Ishikawa (cell line): ENCODE measurements at regions not wholly inside any gene's neighbourhood (a gene's known extent, or its start where the extent isn't known, plus 50 kb on each side); places are given as distances from the start of the nearest gene placed in this dataset.

Experiments
- CEBPB ChIP-seq: IDR thresholded peaks from 2 replicates; pipeline ENCODE4 v1.6.1; 2012
- CREB1 ChIP-seq: IDR thresholded peaks from 2 replicates; pipeline ENCODE4 v1.6.1; 2012; ENCODE audit warnings: low read depth
- EGR1 ChIP-seq: IDR thresholded peaks from 2 replicates; pipeline ENCODE4 v1.6.1; 2012
- EP300 ChIP-seq: IDR thresholded peaks from 2 replicates; pipeline ENCODE4 v1.6.1; 2012; ENCODE audit warnings: borderline replicate concordance
- FOXM1 ChIP-seq: IDR thresholded peaks from 2 replicates; pipeline ENCODE4 v1.6.1; 2012; ENCODE audit warnings: low read depth, borderline replicate concordance
- MAX ChIP-seq: IDR thresholded peaks from 2 replicates; pipeline ENCODE4 v1.6.1; 2012
- NFIC ChIP-seq: IDR thresholded peaks from 2 replicates; pipeline ENCODE4 v1.6.1; 2012
- RAD21 ChIP-seq: IDR thresholded peaks from 2 replicates; pipeline ENCODE4 v1.6.1; 2012; ENCODE audit warnings: low read depth
- REST ChIP-seq: IDR thresholded peaks from 2 replicates; pipeline ENCODE4 v1.6.1; 2012; ENCODE audit warnings: low read depth, mild to moderate bottlenecking
- TAF1 ChIP-seq: IDR thresholded peaks from 2 replicates; pipeline ENCODE4 v1.6.1; 2012; ENCODE audit warnings: low read depth, mild to moderate bottlenecking
- TCF12 ChIP-seq: IDR thresholded peaks from 2 replicates; pipeline ENCODE4 v1.6.1; 2012; ENCODE audit warnings: low read depth
- TEAD4 ChIP-seq: IDR thresholded peaks from 2 replicates; pipeline ENCODE4 v1.6.1; 2012
- USF1 ChIP-seq: IDR thresholded peaks from 2 replicates; pipeline ENCODE4 v1.6.1; 2012
- YY1 ChIP-seq: IDR thresholded peaks from 2 replicates; pipeline ENCODE4 v1.6.1; 2012; ENCODE audit warnings: low read depth
- ZBTB7A ChIP-seq: IDR thresholded peaks from 2 replicates; pipeline ENCODE4 v1.6.1; 2012; ENCODE audit warnings: low read depth

GRCh38 chr2:154914561-154914960, 216.1 kb downstream of the KCNJ3 start:
- no peak for TF ChIP-seq ZBTB7A
- no peak for TF ChIP-seq USF1
- TF ChIP-seq CEBPB: no peak
- no peak for TF ChIP-seq TCF12
- TF ChIP-seq CREB1: no peak
- TF ChIP-seq MAX: no peak
- no peak for TF ChIP-seq REST
- TF ChIP-seq FOXM1: no peak
- no peak for TF ChIP-seq TAF1
- TF ChIP-seq EGR1: no peak

- no peak for TF ChIP-seq YY1
- TF ChIP-seq REST: no peak
- TF ChIP-seq EGR1: no peak
- TF ChIP-seq CEBPB: no peak
- TF ChIP-seq FOXM1: no peak
- no peak for TF ChIP-seq NFIC
- no peak for TF ChIP-seq TEAD4
- TF ChIP-seq EP300: no peak
- no peak for TF ChIP-seq USF1
- TF ChIP-seq TAF1: no peak
- TF ChIP-seq TCF12: no peak
- TF ChIP-seq ZBTB7A: no peak
- TF ChIP-seq CREB1: no peak
- no peak for TF ChIP-seq MAX
- no peak for TF ChIP-seq RAD21
These were observed 213.7 kb downstream of the KCNJ3 start for GRCh38 chr2:154912215-154912614.

GRCh38 chr2:154911729-154912128, 213.2 kb downstream of the KCNJ3 start:
- TF ChIP-seq MAX: no peak
- no peak for TF ChIP-seq REST
- no peak for TF ChIP-seq CEBPB
- no peak for TF ChIP-seq RAD21
- no peak for TF ChIP-seq YY1
- no peak for TF ChIP-seq TCF12
- no peak for TF ChIP-seq CREB1
- TF ChIP-seq USF1: no peak
- TF ChIP-seq ZBTB7A: no peak
- no peak for TF ChIP-seq TEAD4
- no peak for TF ChIP-seq EP300

- TF ChIP-seq ZBTB7A (no peak), CEBPB (no peak), TAF1 (no peak), RAD21 (no peak), EGR1 (no peak), NFIC (no peak)
These were observed 212.2 kb downstream of the KCNJ3 start for GRCh38 chr2:154910701-154911100.
